ENCODE measurements at regions not wholly inside any gene's neighbourhood (a gene's known extent, or its start where the extent isn't known, plus 50 kb on each side); places are given as distances from the start of the nearest gene placed in this dataset.

- TF ChIP-seq CTCF (IDR thresholded peaks at IDR 0.05) (no peak), ZFX (IDR thresholded peaks at IDR 0.05; ENCODE audit: borderline replicate concordance) (no peak)
These were observed 327.5 kb upstream of the DIO3 start for GRCh38 chr14:101233808-101234207.

Measured in 22Rv1 (cell line).